ENCODE measurements at regions not wholly inside any gene's neighbourhood (a gene's known extent, or its start where the extent isn't known, plus 50 kb on each side); places are given as distances from the start of the nearest gene placed in this dataset.
"Not testable (repeated sequence)": the region's sequence is repeated elsewhere in the genome, so short reads cannot be mapped to it uniquely, and the experiment has no call there.

- Histone ChIP-seq H3K9me3 (ENCODE audit: control insufficient read depth in 2 of 2, insufficient read depth in 1 of 2, low read length in 1 of 2) (peaks cover 0 to 3% of the 10 kb centered on the region in 2 donors), H3K36me3 (ENCODE audit: control insufficient read depth in 2 of 2, insufficient read depth in 2 of 2, low read length in 1 of 2) (no peaks in the 10 kb centered on the region), H3K27me3 (ENCODE audit: control insufficient read depth in 2 of 2, insufficient read depth in 1 of 2, low read length in 1 of 2) (no peaks in the 10 kb centered on the region), H3K4me1 (ENCODE audit: control insufficient read depth in 2 of 2, insufficient read depth in 2 of 2, low read length in 2 of 2) (no peaks in the 10 kb centered on the region), H3K27ac (ENCODE audit: low read depth in 1 of 2, low read length in 1 of 2) (no peak overlapping the region), H3K4me3 (ENCODE audit: low read length in 2 of 2) (no peak overlapping the region)
- 9% methylated on average over 2 of the region's 2 CpGs for WGBS
- DNase-seq (ENCODE audit: low read depth in 6 of 9, low spot score in 9 of 9), result no peak
These were observed 617.1 kb upstream of the GYPC start for GRCh38 chr2:126038861-126039260.

- no peaks in the 10 kb centered on the region for H3K27me3 ChIP-seq (ENCODE audit: control insufficient read depth in 2 of 2, insufficient read depth in 1 of 2, low read length in 1 of 2)
- no peaks in the 10 kb centered on the region for H3K9me3 ChIP-seq (ENCODE audit: control insufficient read depth in 2 of 2, insufficient read depth in 1 of 2, low read length in 1 of 2)
- DNase-seq (ENCODE audit: low read depth in 6 of 9, low spot score in 9 of 9), result no peak
- H3K4me3 ChIP-seq (ENCODE audit: low read length in 2 of 2), result no peak overlapping the region
- WGBS, result 66% methylated on average over 3 of the region's 3 CpGs
- no peaks in the 10 kb centered on the region for H3K36me3 ChIP-seq (ENCODE audit: control insufficient read depth in 2 of 2, insufficient read depth in 2 of 2, low read length in 1 of 2)
- no peaks in the 10 kb centered on the region for H3K4me1 ChIP-seq (ENCODE audit: control insufficient read depth in 2 of 2, insufficient read depth in 2 of 2, low read length in 2 of 2)
- no peak overlapping the region for H3K27ac ChIP-seq (ENCODE audit: low read depth in 1 of 2, low read length in 1 of 2)
These were observed 614.4 kb upstream of the GYPC start for GRCh38 chr2:126041391-126042047.

GRCh38 chr2:126042089-126042488 is 613.9 kb upstream of the GYPC start:
- H3K27ac ChIP-seq (ENCODE audit: low read depth in 1 of 2, low read length in 1 of 2), result no peak overlapping the region
- DNase-seq (ENCODE audit: low read depth in 6 of 9, low spot score in 9 of 9), result no peak
- no peaks in the 10 kb centered on the region for H3K36me3 ChIP-seq (ENCODE audit: control insufficient read depth in 2 of 2, insufficient read depth in 2 of 2, low read length in 1 of 2)
- no peaks in the 10 kb centered on the region for H3K9me3 ChIP-seq (ENCODE audit: control insufficient read depth in 2 of 2, insufficient read depth in 1 of 2, low read length in 1 of 2)
- H3K27me3 ChIP-seq (ENCODE audit: control insufficient read depth in 2 of 2, insufficient read depth in 1 of 2, low read length in 1 of 2), result no peaks in the 10 kb centered on the region
- no peaks in the 10 kb centered on the region for H3K4me1 ChIP-seq (ENCODE audit: control insufficient read depth in 2 of 2, insufficient read depth in 2 of 2, low read length in 2 of 2)
- H3K4me3 ChIP-seq (ENCODE audit: low read length in 2 of 2), result no peak overlapping the region

- no peak overlapping the region for H3K4me3 ChIP-seq (ENCODE audit: low read length in 2 of 2)
These were observed 607.2 kb upstream of the GYPC start for GRCh38 chr2:126048719-126049118.

GRCh38 chr2:126049461-126049860 is 606.5 kb upstream of the GYPC start:
- no peak for DNase-seq (ENCODE audit: low read depth in 6 of 9, low spot score in 9 of 9)
- Histone ChIP-seq H3K4me3 (ENCODE audit: low read length in 2 of 2) (no peak overlapping the region), H3K27me3 (ENCODE audit: control insufficient read depth in 2 of 2, insufficient read depth in 1 of 2, low read length in 1 of 2) (no peaks in the 10 kb centered on the region), H3K27ac (ENCODE audit: low read depth in 1 of 2, low read length in 1 of 2) (no peak overlapping the region), H3K4me1 (ENCODE audit: control insufficient read depth in 2 of 2, insufficient read depth in 2 of 2, low read length in 2 of 2) (no peaks in the 10 kb centered on the region), H3K9me3 (ENCODE audit: control insufficient read depth in 2 of 2, insufficient read depth in 1 of 2, low read length in 1 of 2) (no peaks in the 10 kb centered on the region), H3K36me3 (ENCODE audit: control insufficient read depth in 2 of 2, insufficient read depth in 2 of 2, low read length in 1 of 2) (no peaks in the 10 kb centered on the region)
- WGBS, result 92% methylated on average over 1 of the region's 1 CpG

More at GRCh38 chr2:126048719-126049118, 607.2 kb upstream of the GYPC start:
- Histone ChIP-seq H3K27me3 (ENCODE audit: control insufficient read depth in 2 of 2, insufficient read depth in 1 of 2, low read length in 1 of 2) (no peaks in the 10 kb centered on the region), H3K4me1 (ENCODE audit: control insufficient read depth in 2 of 2, insufficient read depth in 2 of 2, low read length in 2 of 2) (no peaks in the 10 kb centered on the region), H3K27ac (ENCODE audit: low read depth in 1 of 2, low read length in 1 of 2) (no peak overlapping the region), H3K9me3 (ENCODE audit: control insufficient read depth in 2 of 2, insufficient read depth in 1 of 2, low read length in 1 of 2) (no peaks in the 10 kb centered on the region), H3K36me3 (ENCODE audit: control insufficient read depth in 2 of 2, insufficient read depth in 2 of 2, low read length in 1 of 2) (no peaks in the 10 kb centered on the region)
- no peak for DNase-seq (ENCODE audit: low read depth in 6 of 9, low spot score in 9 of 9)

GRCh38 chr2:126050991-126051736 is 604.8 kb upstream of the GYPC start:
- H3K27ac ChIP-seq (ENCODE audit: low read depth in 1 of 2, low read length in 1 of 2), result no peak overlapping the region
- H3K9me3 ChIP-seq (ENCODE audit: control insufficient read depth in 2 of 2, insufficient read depth in 1 of 2, low read length in 1 of 2), result no peaks in the 10 kb centered on the region
- H3K36me3 ChIP-seq (ENCODE audit: control insufficient read depth in 2 of 2, insufficient read depth in 2 of 2, low read length in 1 of 2), result no peaks in the 10 kb centered on the region
- no peaks in the 10 kb centered on the region for H3K4me1 ChIP-seq (ENCODE audit: control insufficient read depth in 2 of 2, insufficient read depth in 2 of 2, low read length in 2 of 2)
- H3K4me3 ChIP-seq (ENCODE audit: low read length in 2 of 2), result no peak overlapping the region
- no peak for DNase-seq (ENCODE audit: low read depth in 6 of 9, low spot score in 9 of 9)
- WGBS, result 94% methylated on average over 7 of the region's 7 CpGs
- H3K27me3 ChIP-seq (ENCODE audit: control insufficient read depth in 2 of 2, insufficient read depth in 1 of 2, low read length in 1 of 2), result no peaks in the 10 kb centered on the region

GRCh38 chr2:126051737-126052240 is 604.2 kb upstream of the GYPC start:
- not testable (repeated sequence) for H3K4me3 ChIP-seq (ENCODE audit: low read length in 2 of 2); H3K27ac ChIP-seq (ENCODE audit: low read depth in 1 of 2, low read length in 1 of 2); H3K9me3 ChIP-seq (ENCODE audit: control insufficient read depth in 2 of 2, insufficient read depth in 1 of 2, low read length in 1 of 2); H3K36me3 ChIP-seq (ENCODE audit: control insufficient read depth in 2 of 2, insufficient read depth in 2 of 2, low read length in 1 of 2); H3K27me3 ChIP-seq (ENCODE audit: control insufficient read depth in 2 of 2, insufficient read depth in 1 of 2, low read length in 1 of 2); H3K4me1 ChIP-seq (ENCODE audit: control insufficient read depth in 2 of 2, insufficient read depth in 2 of 2, low read length in 2 of 2); DNase-seq (ENCODE audit: low read depth in 6 of 9, low spot score in 9 of 9)
- WGBS, result 87% methylated on average over 6 of the region's 6 CpGs

- no peak overlapping the region for H3K4me3 ChIP-seq (ENCODE audit: low read length in 2 of 2)
- no peaks in the 10 kb centered on the region for H3K4me1 ChIP-seq (ENCODE audit: control insufficient read depth in 2 of 2, insufficient read depth in 2 of 2, low read length in 2 of 2)
- H3K27me3 ChIP-seq (ENCODE audit: control insufficient read depth in 2 of 2, insufficient read depth in 1 of 2, low read length in 1 of 2), result no peaks in the 10 kb centered on the region
- DNase-seq (ENCODE audit: low read depth in 6 of 9, low spot score in 9 of 9), result no peak
- no peak overlapping the region for H3K27ac ChIP-seq (ENCODE audit: low read depth in 1 of 2, low read length in 1 of 2)
- peaks cover 0 to 12% of the 10 kb centered on the region in 2 donors for H3K9me3 ChIP-seq (ENCODE audit: control insufficient read depth in 2 of 2, insufficient read depth in 1 of 2, low read length in 1 of 2)
- 66% methylated on average over 2 of the region's 2 CpGs for WGBS
- no peaks in the 10 kb centered on the region for H3K36me3 ChIP-seq (ENCODE audit: control insufficient read depth in 2 of 2, insufficient read depth in 2 of 2, low read length in 1 of 2)
These were observed 596.6 kb upstream of the GYPC start for GRCh38 chr2:126059379-126059778.

- Histone ChIP-seq H3K9me3 (ENCODE audit: control insufficient read depth in 2 of 2, insufficient read depth in 1 of 2, low read length in 1 of 2) (no peaks in the 10 kb centered on the region), H3K27ac (ENCODE audit: low read depth in 1 of 2, low read length in 1 of 2) (no peak overlapping the region), H3K27me3 (ENCODE audit: control insufficient read depth in 2 of 2, insufficient read depth in 1 of 2, low read length in 1 of 2) (no peaks in the 10 kb centered on the region), H3K4me3 (ENCODE audit: low read length in 2 of 2) (no peak overlapping the region), H3K4me1 (ENCODE audit: control insufficient read depth in 2 of 2, insufficient read depth in 2 of 2, low read length in 2 of 2) (no peaks in the 10 kb centered on the region), H3K36me3 (ENCODE audit: control insufficient read depth in 2 of 2, insufficient read depth in 2 of 2, low read length in 1 of 2) (no peaks in the 10 kb centered on the region)
- 69% methylated on average over 3 of the region's 3 CpGs for WGBS
- DNase-seq (ENCODE audit: low read depth in 6 of 9, low spot score in 9 of 9), result no peak
These were observed 570.8 kb upstream of the GYPC start for GRCh38 chr2:126085011-126085795.

Data from thymus (tissue), 11 donors.